Retinal pigment epithelial cell (primary cell): ENCODE measurements at regions not wholly inside any gene's neighbourhood (a gene's known extent, or its start where the extent isn't known, plus 50 kb on each side); places are given as distances from the start of the nearest gene placed in this dataset.

Experiments used
- DNase-seq: peaks from one replicate; pipeline ENCODE4 v3.0.0-alpha.2; 2010; ENCODE audit warnings: low read depth
- H3K4me3 ChIP-seq: 2 replicates; pipeline ENCODE4 v1.5.1; 2011; ENCODE audit warnings: mild to moderate bottlenecking, low read length, control low read depth, moderate library complexity
- CTCF ChIP-seq: conservative IDR thresholded peaks from 2 replicates; pipeline ENCODE4 v1.5.1; 2011; ENCODE audit warnings: low read depth, low read length, control low read depth, inconsistent platforms

- no peak overlapping the region for H3K4me3 ChIP-seq
- DNase-seq: no peak
- no peak for TF ChIP-seq CTCF
Observed at GRCh38 chr10:118394301-118395200, 52.4 kb upstream of the FAM204A start.

- no peak for TF ChIP-seq CTCF
- H3K4me3 ChIP-seq: no peak overlapping the region
- no peak for DNase-seq
Observed at GRCh38 chr10:118392761-118393160, 50.6 kb upstream of the FAM204A start.
